ENCODE measurements at regions not wholly inside any gene's neighbourhood (a gene's known extent, or its start where the extent isn't known, plus 50 kb on each side); places are given as distances from the start of the nearest gene placed in this dataset.

DNA sequence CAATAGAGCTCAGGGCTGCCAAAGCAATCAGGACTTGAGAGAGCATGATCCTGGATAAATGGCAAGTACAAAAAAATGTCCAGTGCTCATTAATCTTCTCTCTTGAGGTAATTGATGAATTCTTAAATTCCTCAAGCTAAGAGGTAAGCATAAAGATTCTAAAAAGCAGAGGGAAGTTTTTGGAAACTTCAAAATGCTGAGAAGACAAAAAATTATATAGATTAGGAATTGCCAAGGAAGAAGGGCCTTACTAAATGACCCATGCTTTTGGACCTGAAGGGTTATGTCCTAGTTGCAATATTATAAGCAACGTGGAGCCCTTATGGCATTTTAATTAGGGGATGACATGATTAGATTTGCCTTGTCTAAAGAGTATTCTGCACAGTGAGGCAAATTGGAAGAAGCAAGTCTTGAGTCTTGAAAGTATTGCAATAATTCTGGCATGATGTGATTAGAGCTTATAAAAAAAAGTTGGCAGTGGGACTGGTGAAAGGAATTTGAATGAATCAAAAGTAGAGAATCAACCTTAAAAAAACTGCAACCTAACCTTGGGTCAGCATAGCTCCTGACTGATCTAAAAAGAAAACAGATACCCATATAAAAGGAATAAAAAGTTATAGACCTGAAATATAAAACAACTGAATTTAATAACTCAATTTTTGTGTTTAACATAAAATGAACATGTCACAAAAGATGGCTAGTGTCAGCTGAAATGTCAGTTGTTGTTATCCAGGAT is 323.8 kb upstream of the ARRDC3 start:
- Histone ChIP-seq H3K27ac (no peak overlapping the region), H3K36me3 (no peaks in the 10 kb centered on the region), H3K27me3 (no peaks in the 10 kb centered on the region), H3K9me3 (no peaks in the 10 kb centered on the region), H3K4me3 (no peak overlapping the region), H3K4me1 (no peaks in the 10 kb centered on the region)
- TF ChIP-seq, protein P1, sequence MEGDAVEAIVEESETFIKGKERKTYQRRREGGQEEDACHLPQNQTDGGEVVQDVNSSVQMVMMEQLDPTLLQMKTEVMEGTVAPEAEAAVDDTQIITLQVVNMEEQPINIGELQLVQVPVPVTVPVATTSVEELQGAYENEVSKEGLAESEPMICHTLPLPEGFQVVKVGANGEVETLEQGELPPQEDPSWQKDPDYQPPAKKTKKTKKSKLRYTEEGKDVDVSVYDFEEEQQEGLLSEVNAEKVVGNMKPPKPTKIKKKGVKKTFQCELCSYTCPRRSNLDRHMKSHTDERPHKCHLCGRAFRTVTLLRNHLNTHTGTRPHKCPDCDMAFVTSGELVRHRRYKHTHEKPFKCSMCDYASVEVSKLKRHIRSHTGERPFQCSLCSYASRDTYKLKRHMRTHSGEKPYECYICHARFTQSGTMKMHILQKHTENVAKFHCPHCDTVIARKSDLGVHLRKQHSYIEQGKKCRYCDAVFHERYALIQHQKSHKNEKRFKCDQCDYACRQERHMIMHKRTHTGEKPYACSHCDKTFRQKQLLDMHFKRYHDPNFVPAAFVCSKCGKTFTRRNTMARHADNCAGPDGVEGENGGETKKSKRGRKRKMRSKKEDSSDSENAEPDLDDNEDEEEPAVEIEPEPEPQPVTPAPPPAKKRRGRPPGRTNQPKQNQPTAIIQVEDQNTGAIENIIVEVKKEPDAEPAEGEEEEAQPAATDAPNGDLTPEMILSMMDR (IDR thresholded peaks at IDR 0.05) = no peak
- no peak for TF ChIP-seq EP300 (IDR thresholded peaks at IDR 0.05; ENCODE audit: low read depth)
- no peak for TF ChIP-seq POLR2AphosphoS5 (IDR thresholded peaks at IDR 0.05)
- TF ChIP-seq POLR2A (IDR thresholded peaks at IDR 0.05) = no peak
- no peak for DNase-seq
- 33 to 55% methylated on average over 1 of the region's 1 CpG for WGBS, 2 donors (ENCODE audit: low coverage in 1 of 2)
- intact Hi-C loops (cut with DNase I; ENCODE audit: low total_unique reads) (no loop called here), in situ Hi-C loops (cut with MboI; ENCODE audit: low pct_ligation_motif_present in 1 of 4, low pct_unique_long_range_greater_than_20kb in 1 of 4, low sequenced_read_pairs in 3 of 4) (no loop called here)

- no peak overlapping the region for H3K27ac ChIP-seq
- H3K36me3 ChIP-seq = no peaks in the 10 kb centered on the region
- no peaks in the 10 kb centered on the region for H3K27me3 ChIP-seq
- in situ Hi-C loops (cut with MboI; ENCODE audit: low pct_ligation_motif_present in 1 of 4, low pct_unique_long_range_greater_than_20kb in 1 of 4, low sequenced_read_pairs in 3 of 4) = no loop called here
- H3K9me3 ChIP-seq = no peaks in the 10 kb centered on the region
- no peak overlapping the region for H3K4me3 ChIP-seq
- TF ChIP-seq EP300 (IDR thresholded peaks at IDR 0.05; ENCODE audit: low read depth) (no peak), POLR2A (IDR thresholded peaks at IDR 0.05) (no peak), POLR2AphosphoS5 (IDR thresholded peaks at IDR 0.05) (no peak)
- TF ChIP-seq, protein P1 (IDR thresholded peaks at IDR 0.05) = no peak
- no peaks in the 10 kb centered on the region for H3K4me1 ChIP-seq
- no peak for DNase-seq
- 86% methylated on average over 2 of the region's 2 CpGs for WGBS, 2 donors (ENCODE audit: low coverage in 1 of 2)
- intact Hi-C loops (cut with DNase I; ENCODE audit: low total_unique reads) = no loop called here
Observed at GRCh38 chr5:91703128-91703527, 320.0 kb upstream of the ARRDC3 start.

- intact Hi-C loops (cut with DNase I; ENCODE audit: low total_unique reads) = no loop called here
Observed at GRCh38 chr5:91699429-91699828, 316.3 kb upstream of the ARRDC3 start.

DNA sequence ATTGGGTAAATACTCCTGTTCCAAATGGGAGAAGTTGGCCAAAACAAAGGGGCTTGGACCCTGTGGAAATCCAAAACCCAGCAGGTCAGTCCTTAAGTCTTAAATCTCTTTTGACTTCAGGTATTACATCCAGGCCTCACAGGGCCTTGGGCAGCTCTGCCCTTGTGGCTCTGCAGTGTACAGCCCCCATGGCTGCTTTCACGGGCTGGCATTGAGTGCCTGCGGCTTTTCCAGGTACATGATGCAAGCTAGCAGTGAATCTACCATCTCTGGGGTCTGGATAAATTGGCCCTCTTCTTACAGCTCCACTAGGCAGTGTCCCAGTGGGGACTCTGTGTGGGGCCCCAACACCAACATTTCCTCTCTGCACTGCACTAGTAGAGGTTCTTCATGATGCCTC is 308.5 kb upstream of the ARRDC3 start:
- Histone ChIP-seq H3K4me1 (no peaks in the 10 kb centered on the region), H3K27me3 (no peaks in the 10 kb centered on the region), H3K36me3 (no peaks in the 10 kb centered on the region), H3K9me3 (no peaks in the 10 kb centered on the region), H3K4me3 (no peak overlapping the region), H3K27ac (no peak overlapping the region)
- no peak for DNase-seq
- no peak for TF ChIP-seq EP300 (IDR thresholded peaks at IDR 0.05; ENCODE audit: low read depth)
- intact Hi-C loops (cut with DNase I; ENCODE audit: low total_unique reads) = no loop called here
- WGBS, 2 donors (ENCODE audit: low coverage in 1 of 2) = 90% methylated on average over 2 of the region's 2 CpGs; no CpG with 5 or more reads in 1 of the 2 donors
- in situ Hi-C loops (cut with MboI; ENCODE audit: low pct_ligation_motif_present in 1 of 4, low pct_unique_long_range_greater_than_20kb in 1 of 4, low sequenced_read_pairs in 3 of 4) = no loop called here

More at GRCh38 chr5:91699429-91699828, 316.3 kb upstream of the ARRDC3 start:
- TF ChIP-seq, protein P1 (IDR thresholded peaks at IDR 0.05) = no peak
- TF ChIP-seq EP300 (IDR thresholded peaks at IDR 0.05; ENCODE audit: low read depth) = no peak
- no peak for TF ChIP-seq POLR2AphosphoS5 (IDR thresholded peaks at IDR 0.05)
- TF ChIP-seq POLR2A (IDR thresholded peaks at IDR 0.05) = no peak
- in situ Hi-C loops (cut with MboI; ENCODE audit: low pct_ligation_motif_present in 1 of 4, low pct_unique_long_range_greater_than_20kb in 1 of 4, low sequenced_read_pairs in 3 of 4) = no loop called here
- Histone ChIP-seq H3K4me1 (no peaks in the 10 kb centered on the region), H3K9me3 (no peaks in the 10 kb centered on the region), H3K27ac (no peak overlapping the region), H3K27me3 (no peaks in the 10 kb centered on the region), H3K36me3 (no peaks in the 10 kb centered on the region), H3K4me3 (no peak overlapping the region)
- no peak for DNase-seq
- 79% methylated on average over 3 of the region's 3 CpGs; no CpG with 5 or more reads in 1 of the 2 donors for WGBS, 2 donors (ENCODE audit: low coverage in 1 of 2)

GRCh38 chr5:91690921-91691320 is 307.8 kb upstream of the ARRDC3 start:
- no peak for DNase-seq

More at GRCh38 chr5:91690921-91691320, 307.8 kb upstream of the ARRDC3 start:
- Histone ChIP-seq H3K27me3 (no peaks in the 10 kb centered on the region), H3K4me3 (no peak overlapping the region), H3K9me3 (no peaks in the 10 kb centered on the region), H3K4me1 (no peaks in the 10 kb centered on the region), H3K36me3 (no peaks in the 10 kb centered on the region), H3K27ac (no peak overlapping the region)
- intact Hi-C loops (cut with DNase I; ENCODE audit: low total_unique reads) (no loop called here), in situ Hi-C loops (cut with MboI; ENCODE audit: low pct_ligation_motif_present in 1 of 4, low pct_unique_long_range_greater_than_20kb in 1 of 4, low sequenced_read_pairs in 3 of 4) (no loop called here)
- 48 to 52% methylated on average over 3 of the region's 3 CpGs for whole genome bisulfite sequencing, 2 donors (ENCODE audit: low coverage in 1 of 2)
- no peak for TF ChIP-seq EP300 (IDR thresholded peaks at IDR 0.05; ENCODE audit: low read depth)
